Ishikawa (cell line): ENCODE measurements at regions not wholly inside any gene's neighbourhood (a gene's known extent, or its start where the extent isn't known, plus 50 kb on each side); places are given as distances from the start of the nearest gene placed in this dataset.

Source experiments
- CEBPB ChIP-seq: IDR thresholded peaks from 2 replicates; pipeline ENCODE4 v1.6.1; 2012
- CREB1 ChIP-seq: IDR thresholded peaks from 2 replicates; pipeline ENCODE4 v1.6.1; 2012; ENCODE audit warnings: low read depth
- EGR1 ChIP-seq: IDR thresholded peaks from 2 replicates; pipeline ENCODE4 v1.6.1; 2012
- EP300 ChIP-seq: IDR thresholded peaks from 2 replicates; pipeline ENCODE4 v1.6.1; 2012; ENCODE audit warnings: borderline replicate concordance
- MAX ChIP-seq: IDR thresholded peaks from 2 replicates; pipeline ENCODE4 v1.6.1; 2012
- NFIC ChIP-seq: IDR thresholded peaks from 2 replicates; pipeline ENCODE4 v1.6.1; 2012
- RAD21 ChIP-seq: IDR thresholded peaks from 2 replicates; pipeline ENCODE4 v1.6.1; 2012; ENCODE audit warnings: low read depth
- REST ChIP-seq: IDR thresholded peaks from 2 replicates; pipeline ENCODE4 v1.6.1; 2012; ENCODE audit warnings: low read depth, mild to moderate bottlenecking
- TAF1 ChIP-seq: IDR thresholded peaks from 2 replicates; pipeline ENCODE4 v1.6.1; 2012; ENCODE audit warnings: low read depth, mild to moderate bottlenecking
- USF1 ChIP-seq: IDR thresholded peaks from 2 replicates; pipeline ENCODE4 v1.6.1; 2012
- YY1 ChIP-seq: IDR thresholded peaks from 2 replicates; pipeline ENCODE4 v1.6.1; 2012; ENCODE audit warnings: low read depth

GRCh38 chr16:51024703-51025102, 126.4 kb downstream of the SALL1 start:
- no peak for TF ChIP-seq YY1
- no peak for TF ChIP-seq CREB1
- TF ChIP-seq USF1 = no peak
- no peak for TF ChIP-seq REST
- no peak for TF ChIP-seq CEBPB
- TF ChIP-seq MAX = no peak
- TF ChIP-seq EP300 = no peak
- TF ChIP-seq NFIC = no peak
- no peak for TF ChIP-seq EGR1
- no peak for TF ChIP-seq RAD21
- TF ChIP-seq TAF1 = no peak
